CD4-positive, alpha-beta T cell (primary cell): ENCODE measurements at regions not wholly inside any gene's neighbourhood (a gene's known extent, or its start where the extent isn't known, plus 50 kb on each side); places are given as distances from the start of the nearest gene placed in this dataset.

ENCODE experiments used
- ATAC-seq: fragments of 200-7000 bp; cut with Tn5 transposase; one replicate; pipeline ENCODE4 v1.10.0; 2022; ENCODE audit warnings: mild to moderate bottlenecking; ENCODE audit not compliant: poor library complexity
- CTCF ChIA-PET: fragments of 350-600 bp; sonication (Branson Sonifier 250); formaldehyde crosslinking; loops from one replicate; lab custom pipeline; 2021; ENCODE audit warnings: antibody characterized with exemption, inconsistent platforms; lab: Charles Lee
- POLR2A ChIA-PET: fragments of 350-600 bp; sonication (Branson Sonifier 250); formaldehyde crosslinking; loops from one replicate; lab custom pipeline; 2021; ENCODE audit warnings: antibody characterized with exemption, inconsistent platforms; lab: Charles Lee
- DNase-seq, 14 experiments: peaks; one replicate each; pipeline ENCODE4 v3.0.0-alpha.2; 2013 to 2020; ENCODE audit warnings: mixed read lengths in 2 of 14
- H3K27ac ChIP-seq, 2 donors: one replicate each; pipeline versions ENCODE4 v1.5.1 to v1.7.0; 2013; ENCODE audit warnings: low read length in 2 of 2, low read depth in 1 of 2, mild to moderate bottlenecking in 1 of 2
- H3K27me3 ChIP-seq, 2 experiments: 1 replicate in 1 of 2; 2 replicates in 1 of 2; pipeline versions ENCODE4 v1.6.1 to v1.7.0; 2013; ENCODE audit warnings: low read length in 2 of 2, control low read depth in 1 of 2, mild to moderate bottlenecking in 1 of 2, moderate library complexity in 1 of 2; ENCODE audit not compliant: insufficient read depth in 2 of 2, control insufficient read depth in 1 of 2
- H3K36me3 ChIP-seq: one replicate; pipeline ENCODE4 v1.6.1; 2013; ENCODE audit warnings: low read length, control low read depth; ENCODE audit not compliant: insufficient read depth
- H3K4me1 ChIP-seq: one replicate; pipeline ENCODE4 v1.6.1; 2013; ENCODE audit warnings: low read length, control low read depth; ENCODE audit not compliant: insufficient read depth
- H3K4me3 ChIP-seq: one replicate; pipeline ENCODE4 v1.5.1; 2013; ENCODE audit warnings: mild to moderate bottlenecking, low read length, moderate library complexity
- H3K9me3 ChIP-seq, 2 experiments: 1 replicate in 1 of 2; 2 replicates in 1 of 2; pipeline versions ENCODE4 v1.6.1 to v1.7.0; 2013; ENCODE audit warnings: low read length in 2 of 2, mild to moderate bottlenecking in 2 of 2, control low read depth in 1 of 2, moderate library complexity in 1 of 2; ENCODE audit not compliant: control insufficient read depth in 1 of 2, insufficient read depth in 1 of 2
- H3K27ac Mint-ChIP-seq: one replicate; pipeline ENCODE4 v1.8.0; 2020; ENCODE audit warnings: mixed read lengths
- H3K27me3 Mint-ChIP-seq: one replicate; pipeline ENCODE4 v1.8.0; 2021; ENCODE audit warnings: mixed read lengths
- H3K36me3 Mint-ChIP-seq: one replicate; pipeline ENCODE4 v1.8.0; 2021; ENCODE audit warnings: low read depth, mixed read lengths
- H3K4me1 Mint-ChIP-seq: one replicate; pipeline ENCODE4 v1.8.0; 2021; ENCODE audit warnings: low read depth, mixed read lengths
- H3K4me3 Mint-ChIP-seq: one replicate; pipeline ENCODE4 v1.8.0; 2020; ENCODE audit warnings: mild to moderate bottlenecking, mixed read lengths
- H3K9me3 Mint-ChIP-seq: one replicate; pipeline ENCODE4 v1.8.0; 2020; ENCODE audit warnings: mixed read lengths
- CTCF ChIP-seq: fragments of 200-600 bp; IDR thresholded peaks from one replicate; pipeline ENCODE4 v1.8.0; 2022; ENCODE audit warnings: antibody characterized with exemption, mild to moderate bottlenecking
- intact Hi-C, 2 experiments: fragments of 100-400 bp; cut with DNase I in 1 of 2; cut with micrococcal nuclease in 1 of 2; formaldehyde crosslinking; loops; one replicate each; pipeline versions ENCODE4 v1.15.1 to v1.9.0; 2023 to 2025; cut with DNase I, micrococcal nuclease

GRCh38 chr2:19656011-19656410 lies 245.8 kb downstream of the TTC32 start:
- Mint-ChIP-seq H3K9me3 (no peaks in the 10 kb centered on the region), H3K4me3 (no peak overlapping the region), H3K27ac (no peak overlapping the region), H3K36me3 (no peaks in the 10 kb centered on the region), H3K27me3 (peaks cover 10% of the 10 kb centered on the region), H3K4me1 (no peaks in the 10 kb centered on the region)
- TF ChIP-seq CTCF = no peak
- POLR2A ChIA-PET = no interaction called here
- ATAC-seq (no peak), DNase-seq (no peak)
- Histone ChIP-seq H3K4me1 (no peaks in the 10 kb centered on the region), H3K4me3 (no peak overlapping the region), H3K36me3 (no peaks in the 10 kb centered on the region), H3K27me3 (no peaks in the 10 kb centered on the region), H3K9me3 (no peaks in the 10 kb centered on the region), H3K27ac (no peak overlapping the region)
- CTCF ChIA-PET = interaction anchor here (0.7 kb wide), 1 partner anchor 337 kb away, joined by 3 read pairs; no protein-coding TSS in a partner anchor
- intact Hi-C loops = no loop called here

- H3K27ac ChIP-seq = no peak overlapping the region
- DNase-seq (no peak), ATAC-seq (no peak)
- H3K4me1 Mint-ChIP-seq = no peaks in the 10 kb centered on the region
- no peak overlapping the region for H3K4me3 Mint-ChIP-seq
- no peaks in the 10 kb centered on the region for H3K9me3 ChIP-seq
- ChIA-PET CTCF (no interaction called here), POLR2A (no interaction called here)
- H3K9me3 Mint-ChIP-seq = no peaks in the 10 kb centered on the region
- intact Hi-C loops = no loop called here
- H3K27ac Mint-ChIP-seq = no peak overlapping the region
- no peaks in the 10 kb centered on the region for H3K4me1 ChIP-seq
- no peak overlapping the region for H3K4me3 ChIP-seq
- H3K27me3 ChIP-seq = no peaks in the 10 kb centered on the region
- no peaks in the 10 kb centered on the region for H3K36me3 Mint-ChIP-seq
- no peak for TF ChIP-seq CTCF
- H3K36me3 ChIP-seq = no peaks in the 10 kb centered on the region
- H3K27me3 Mint-ChIP-seq = peaks cover 14% of the 10 kb centered on the region
These were observed 247.3 kb downstream of the TTC32 start for GRCh38 chr2:19654310-19655090.

DNA sequence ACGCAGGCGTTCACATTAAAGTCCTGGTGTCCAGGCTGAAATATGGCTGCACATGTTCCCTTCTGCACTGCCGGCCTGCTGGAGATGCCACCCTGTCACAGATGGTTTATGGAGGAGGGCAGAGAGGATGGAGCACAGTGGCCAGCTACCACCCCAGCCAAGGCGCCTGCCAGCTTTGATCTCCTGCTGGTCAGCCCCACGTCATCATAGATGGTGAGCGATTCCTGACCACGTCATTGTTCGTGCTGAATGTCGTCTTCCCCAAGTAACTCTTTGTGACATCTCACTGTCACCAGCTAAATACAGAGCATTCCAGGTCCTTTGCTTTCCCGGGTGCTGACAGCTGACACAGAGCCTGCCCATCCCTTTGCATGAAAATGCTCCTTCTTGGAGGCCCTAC lies 248.3 kb downstream of the TTC32 start:
- no peak overlapping the region for H3K27ac ChIP-seq
- DNase-seq (no peak), ATAC-seq (no peak)
- ChIA-PET POLR2A (no interaction called here), CTCF (no interaction called here)
- no peak overlapping the region for H3K4me3 ChIP-seq
- Mint-ChIP-seq H3K27me3 (peaks cover 14% of the 10 kb centered on the region), H3K4me3 (no peak overlapping the region), H3K36me3 (no peaks in the 10 kb centered on the region), H3K9me3 (no peaks in the 10 kb centered on the region), H3K4me1 (no peaks in the 10 kb centered on the region), H3K27ac (no peak overlapping the region)
- TF ChIP-seq CTCF = no peak
- no peaks in the 10 kb centered on the region for H3K27me3 ChIP-seq
- no peaks in the 10 kb centered on the region for H3K9me3 ChIP-seq
- H3K4me1 ChIP-seq = no peaks in the 10 kb centered on the region
- no peaks in the 10 kb centered on the region for H3K36me3 ChIP-seq
- intact Hi-C loops = no loop called here
